NCI-H82 treated with DMSO at 0.1 percent for 48 hours (cell line): ENCODE measurements at regions not wholly inside any gene's neighbourhood (a gene's known extent, or its start where the extent isn't known, plus 50 kb on each side); places are given as distances from the start of the nearest gene placed in this dataset.
"Not testable (repeated sequence)": the region's sequence is repeated elsewhere in the genome, so short reads cannot be mapped to it uniquely, and the experiment has no call there.

Experiments
- DNase-seq: peaks from one replicate; lab custom pipeline; 2025; ENCODE audit not compliant: unreplicated experiment; lab: John Stamatoyannopoulos, UW

DNA sequence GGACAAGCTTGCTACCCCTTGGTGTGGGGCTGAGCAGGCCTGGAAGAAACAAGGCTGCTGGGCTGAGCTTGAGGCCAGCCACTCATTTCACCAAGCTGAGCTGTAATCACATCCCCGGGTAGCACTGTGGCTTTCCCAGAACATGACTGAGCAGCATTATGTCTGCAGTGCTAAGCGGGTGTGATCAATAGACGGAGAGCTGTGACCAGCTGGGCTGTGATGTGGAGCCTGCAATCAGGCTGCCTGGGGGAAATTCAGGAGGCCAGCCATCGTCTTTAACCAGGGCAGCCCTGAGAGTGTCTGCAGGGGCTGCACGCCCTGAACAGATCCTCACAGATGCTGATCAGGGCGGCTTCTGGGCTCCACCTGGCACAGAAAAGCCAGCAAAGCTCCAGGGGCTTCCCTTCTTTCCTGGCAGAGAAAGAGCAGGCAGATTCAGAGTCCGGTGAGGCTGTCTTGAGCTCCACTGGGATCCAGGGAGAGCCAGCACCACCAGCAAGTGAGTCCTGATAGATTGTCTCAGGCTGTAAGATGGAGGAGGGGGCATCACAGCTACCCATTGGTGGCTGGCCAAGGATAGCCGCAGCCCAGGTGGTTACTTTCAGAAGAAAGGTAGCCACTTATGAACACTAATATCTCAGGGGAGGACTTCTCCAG is 165.9 kb downstream of the NRN1 start:
- DNase-seq = no peak

GRCh38 chr6:5838656-5839396 is 167.9 kb downstream of the NRN1 start:
- DNase-seq = no peak

DNA sequence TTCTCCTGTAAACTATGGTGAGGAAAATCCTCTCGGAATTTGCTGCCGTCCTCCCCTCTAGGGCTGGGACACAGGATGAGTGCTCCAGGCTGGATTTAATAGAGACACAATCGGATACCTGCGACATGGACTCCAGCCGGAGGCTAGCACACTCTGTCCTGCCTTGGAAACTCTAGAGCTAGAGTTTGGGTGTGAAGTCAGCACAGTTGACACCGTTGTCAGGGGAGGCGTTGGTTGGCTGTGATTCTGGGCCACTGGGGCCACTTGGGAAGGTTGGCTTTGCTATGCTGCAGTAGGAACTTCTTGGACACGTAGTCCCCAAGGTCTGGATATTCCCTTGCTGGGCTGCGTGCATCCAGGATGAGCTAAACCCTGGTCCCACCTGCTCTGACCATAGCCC is 169.4 kb downstream of the NRN1 start:
- no peak for DNase-seq

GRCh38 chr6:5836597-5836996 is 170.1 kb downstream of the NRN1 start:
- DNase-seq = not testable (repeated sequence)

GRCh38 chr6:5833120-5833519 is 173.6 kb downstream of the NRN1 start:
- no peak for DNase-seq

GRCh38 chr6:5832668-5833067 is 174.1 kb downstream of the NRN1 start:
- DNase-seq = no peak

- not testable (repeated sequence) for DNase-seq
Observed at GRCh38 chr6:5831219-5831862, 175.4 kb downstream of the NRN1 start.

DNA sequence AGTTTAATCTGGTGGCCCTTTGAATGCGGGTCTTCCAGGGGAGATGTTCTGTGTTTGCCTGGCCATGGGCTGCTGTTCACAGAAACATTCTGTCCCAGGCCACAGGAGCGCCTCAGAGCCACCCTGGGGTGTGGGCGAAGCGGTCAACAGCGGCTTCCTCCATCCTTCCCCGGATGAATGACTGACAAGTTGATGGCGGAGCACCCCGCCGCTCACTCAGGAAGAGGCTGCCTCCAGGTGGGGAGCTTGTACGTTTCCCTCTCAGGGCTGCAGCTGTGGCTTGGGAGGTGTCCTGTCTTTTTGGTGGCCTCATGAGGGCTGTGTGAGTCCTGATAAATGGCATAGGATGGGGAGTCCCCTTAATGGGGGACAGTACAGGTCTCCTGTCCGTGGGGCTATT is 178.4 kb downstream of the NRN1 start:
- no peak for DNase-seq

- DNase-seq = no peak
Observed at GRCh38 chr6:5827056-5827904, 179.4 kb downstream of the NRN1 start.

- DNase-seq = not testable (repeated sequence)
Observed at GRCh38 chr6:5824382-5824983, 182.2 kb downstream of the NRN1 start.
